CD4-positive, alpha-beta T cell treated with Interferon gamma for 1 hour (primary cell): ENCODE measurements at regions not wholly inside any gene's neighbourhood (a gene's known extent, or its start where the extent isn't known, plus 50 kb on each side); places are given as distances from the start of the nearest gene placed in this dataset.
"Not testable (repeated sequence)": the region's sequence is repeated elsewhere in the genome, so short reads cannot be mapped to it uniquely, and the experiment has no call there.

ENCODE experiments used
- DNase-seq: peaks from one replicate; pipeline ENCODE4 v3.0.0-alpha.2; 2020

DNA sequence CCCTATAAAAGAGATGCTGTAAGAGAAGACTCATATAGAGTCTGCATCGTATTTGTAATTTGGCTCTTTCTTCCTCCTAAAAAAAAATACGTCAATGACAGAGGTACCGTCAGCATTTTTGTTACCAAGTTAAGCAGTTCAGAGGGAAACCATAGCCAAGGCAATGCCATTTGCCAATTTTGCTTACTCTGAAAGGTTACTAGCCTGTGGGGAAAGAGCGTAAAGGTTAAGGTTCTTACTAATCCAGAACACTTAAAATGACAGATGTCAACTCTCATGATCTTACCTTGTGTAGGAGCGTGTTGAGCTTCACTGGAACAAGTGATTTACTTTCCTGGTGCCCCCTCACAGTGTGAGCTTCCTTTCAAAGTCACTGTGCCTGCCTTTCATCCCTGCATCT, 119.4 kb upstream of the SPATA31A3 start:
- not testable (repeated sequence) for DNase-seq

DNA sequence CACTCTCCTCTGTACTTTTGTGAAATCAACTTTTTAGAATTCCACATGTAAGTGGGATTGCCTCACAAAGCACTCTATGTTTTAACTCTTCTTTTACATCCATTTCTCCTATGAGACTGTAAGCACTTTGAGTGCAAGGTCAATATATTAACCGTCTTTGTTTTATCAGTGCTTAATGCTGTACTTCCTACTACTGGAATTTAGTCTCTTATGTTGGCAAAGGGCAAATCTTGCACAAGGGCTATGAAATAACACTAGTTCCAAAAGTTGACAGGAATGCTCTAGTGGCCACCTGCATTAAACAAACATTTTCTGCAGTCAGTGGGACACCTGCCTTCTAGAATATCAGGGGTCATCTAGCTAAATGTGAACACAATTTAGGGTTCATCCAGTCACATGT, 117.5 kb upstream of the SPATA31A3 start:
- DNase-seq = not testable (repeated sequence)

DNA sequence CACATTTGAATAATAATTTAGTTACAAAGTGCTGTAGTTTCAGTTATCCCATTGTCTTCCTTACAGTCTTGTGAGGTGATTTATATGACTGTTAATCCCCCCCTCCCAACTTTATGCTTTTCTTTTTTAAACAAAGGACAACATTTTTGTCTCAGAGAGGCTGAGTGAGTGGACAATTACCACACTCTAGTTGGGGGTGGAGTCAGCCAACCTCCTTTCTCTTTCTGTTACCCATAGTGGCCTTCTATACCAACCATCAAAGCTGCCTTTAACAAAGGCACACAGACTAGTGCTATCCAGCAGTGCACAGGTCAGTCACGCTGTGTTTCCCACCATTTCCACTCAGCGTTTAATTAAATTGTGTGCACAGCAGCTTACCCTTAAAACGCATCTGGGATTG, 114.3 kb upstream of the SPATA31A3 start:
- not testable (repeated sequence) for DNase-seq

DNA sequence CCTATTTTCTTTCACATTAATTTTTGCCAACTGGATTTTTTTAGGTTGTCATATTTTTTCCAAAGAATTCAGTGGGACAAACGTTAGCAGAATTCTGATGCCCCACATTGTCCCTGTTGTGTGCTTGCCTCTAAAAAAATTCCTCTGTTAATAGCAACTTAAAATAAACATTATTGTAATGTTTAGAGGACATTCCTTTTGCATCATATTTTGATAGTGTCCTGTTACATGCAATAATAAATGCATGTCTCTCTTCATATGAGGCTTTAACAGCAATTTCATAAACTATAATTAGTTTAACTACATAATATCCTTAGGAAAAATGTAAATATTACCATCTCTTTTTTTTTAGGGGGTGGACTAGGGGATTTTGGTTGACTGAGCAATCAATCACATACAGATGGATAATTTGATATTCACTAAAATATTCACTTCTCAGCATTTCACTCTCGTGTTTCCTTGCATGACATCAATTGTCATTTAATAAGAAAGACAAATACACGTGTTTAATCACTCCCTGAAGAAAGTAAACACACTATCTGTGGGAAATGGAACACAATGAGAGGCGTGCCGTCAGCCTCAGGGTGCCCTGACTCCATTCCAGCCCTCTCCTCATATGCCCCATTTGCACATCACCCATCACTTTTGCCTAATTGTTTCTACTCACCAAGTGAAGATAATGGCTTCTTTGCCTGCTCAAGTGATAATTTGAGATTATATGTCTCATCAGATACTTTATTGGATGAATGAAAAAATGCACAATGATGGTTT, 110.3 kb upstream of the SPATA31A3 start:
- not testable (repeated sequence) for DNase-seq

DNA sequence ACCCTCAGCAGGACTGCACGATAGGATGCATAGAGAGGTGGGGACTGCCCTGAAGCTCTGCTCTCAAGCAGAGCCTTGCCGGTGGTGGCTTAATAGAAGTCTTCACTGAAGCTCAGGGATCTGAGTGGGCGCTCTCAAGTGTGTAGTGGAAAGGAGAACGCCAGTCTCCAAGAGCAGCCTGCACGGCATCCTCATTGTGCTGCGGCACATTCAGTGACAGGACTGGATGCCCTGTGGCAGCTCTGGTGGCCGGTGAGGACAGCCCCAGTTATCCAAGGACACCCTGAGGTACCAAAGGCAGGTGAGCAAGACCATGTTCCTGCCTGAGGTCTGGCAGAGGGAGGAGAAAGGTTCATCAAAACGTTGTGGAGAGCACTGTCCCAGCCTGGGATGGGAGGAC, 98.8 kb upstream of the SPATA31A3 start:
- not testable (repeated sequence) for DNase-seq

DNA sequence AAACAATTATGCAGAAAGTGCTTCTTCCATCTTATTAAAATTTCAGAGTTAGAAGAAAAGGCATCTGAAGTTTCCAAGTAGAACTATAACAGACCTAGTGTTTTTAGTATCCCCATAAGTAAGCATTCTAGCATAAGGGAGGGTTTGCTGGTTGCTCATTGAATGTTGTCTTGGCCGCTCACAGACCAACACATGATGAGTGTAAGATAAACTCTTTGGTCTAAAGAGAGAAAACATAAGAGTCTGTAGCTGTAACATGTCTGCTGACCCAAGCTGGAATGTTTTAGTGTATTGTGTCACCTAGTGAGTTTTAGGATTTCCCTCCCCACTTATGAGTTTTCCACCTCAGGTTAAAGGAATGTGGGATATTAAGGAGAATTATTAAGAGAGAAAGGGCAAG, 94.5 kb upstream of the SPATA31A3 start:
- not testable (repeated sequence) for DNase-seq

DNA sequence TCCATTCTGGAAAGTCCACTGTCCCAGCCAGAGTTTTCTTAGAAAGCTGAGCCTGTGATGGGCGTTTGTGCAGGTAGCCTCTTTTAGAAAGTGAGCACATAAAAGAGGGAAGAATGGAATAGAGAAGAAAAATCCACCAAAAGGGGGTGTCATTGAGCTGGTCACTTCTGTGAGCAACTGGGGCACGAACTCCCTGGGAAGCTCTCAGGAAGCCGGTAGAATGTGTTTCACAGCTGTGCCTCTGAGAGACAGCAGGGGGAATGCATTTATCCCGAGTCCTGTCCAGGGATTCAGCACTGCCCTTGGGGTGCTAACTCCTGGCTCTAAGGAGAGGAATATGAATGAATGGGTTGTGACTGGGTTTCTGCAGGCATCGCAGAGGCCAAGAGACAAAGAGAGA, 73.8 kb upstream of the SPATA31A3 start:
- not testable (repeated sequence) for DNase-seq

DNA sequence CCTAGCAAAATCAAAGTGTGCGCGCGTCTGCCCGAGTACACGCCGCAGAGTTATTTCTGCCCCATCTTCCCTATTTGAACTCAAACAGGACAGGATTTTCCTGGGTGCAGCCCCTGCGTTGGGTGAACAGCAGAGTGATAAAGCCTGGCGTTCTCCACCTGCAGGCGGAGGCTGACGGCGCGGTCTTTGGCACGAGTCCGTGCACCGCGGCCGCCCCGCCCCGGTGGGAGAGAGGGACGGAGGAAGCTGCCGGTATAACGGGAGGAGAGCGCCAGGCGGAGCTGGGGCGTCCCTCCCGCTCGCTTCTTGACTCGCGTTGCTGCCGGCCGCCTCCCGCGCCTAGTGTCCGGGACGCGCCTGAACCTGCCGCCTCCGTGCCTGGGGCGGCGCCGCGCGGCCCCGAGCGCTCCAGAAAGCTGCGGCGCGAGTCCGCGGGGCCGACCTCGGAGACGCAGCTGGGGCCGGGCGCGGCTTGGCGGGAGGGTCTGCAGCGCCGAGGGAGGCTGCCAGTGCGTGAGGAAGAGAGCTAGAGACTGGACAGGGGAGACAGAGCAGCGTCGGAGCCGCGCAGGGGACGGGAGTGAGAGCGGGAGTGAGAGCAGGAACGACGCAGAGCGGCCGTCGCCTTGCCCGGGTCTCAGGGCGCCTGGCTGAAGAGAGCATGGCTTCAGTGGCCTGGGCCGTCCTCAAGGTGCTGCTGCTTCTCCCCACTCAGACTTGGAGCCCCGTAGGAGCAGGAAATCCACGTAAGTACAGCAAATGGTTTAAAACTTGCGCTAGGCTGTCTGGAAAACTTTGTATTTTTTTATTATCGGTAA, 66.8 kb upstream of the SPATA31A3 start:
- not testable (repeated sequence) for DNase-seq
